Mesendoderm (in vitro differentiated cells): ENCODE measurements at regions not wholly inside any gene's neighbourhood (a gene's known extent, or its start where the extent isn't known, plus 50 kb on each side); places are given as distances from the start of the nearest gene placed in this dataset.

Experiments
- DNase-seq: peaks from one replicate; pipeline ENCODE4 v3.0.0; 2013
- H2AK5ac ChIP-seq: 2 replicates; pipeline ENCODE4 v1.6.1; 2013; ENCODE audit warnings: low read length, inconsistent platforms
- H2BK120ac ChIP-seq: 2 replicates; pipeline ENCODE4 v1.6.1; 2013; ENCODE audit warnings: low read depth, mild to moderate bottlenecking, low read length, moderate library complexity, mixed read lengths
- H2BK15ac ChIP-seq: replicated peaks from 2 replicates; pipeline ENCODE4 v1.6.1; 2013; ENCODE audit warnings: low read depth, mild to moderate bottlenecking, moderate library complexity
- H2BK5ac ChIP-seq: 2 replicates; pipeline ENCODE4 v1.6.1; 2013; ENCODE audit warnings: low read length, inconsistent platforms
- H3K18ac ChIP-seq: 2 replicates; pipeline ENCODE4 v1.6.1; 2013; ENCODE audit warnings: mild to moderate bottlenecking, low read length, mixed read lengths
- H3K23ac ChIP-seq: one replicate; pipeline ENCODE4 v1.6.1; 2013; ENCODE audit warnings: low read length
- H3K27ac ChIP-seq: 2 replicates; pipeline ENCODE4 v1.5.1; 2013; ENCODE audit warnings: low read depth, mild to moderate bottlenecking, inconsistent platforms, low read length, moderate library complexity
- H3K27me3 ChIP-seq: 2 replicates; pipeline ENCODE4 v1.6.1; 2013; ENCODE audit warnings: low read length, control low read depth, mild to moderate bottlenecking, inconsistent platforms; ENCODE audit not compliant: insufficient read depth, poor library complexity
- H3K36me3 ChIP-seq: 2 replicates; pipeline ENCODE4 v1.6.1; 2013; ENCODE audit warnings: low read length, inconsistent platforms; ENCODE audit not compliant: control insufficient read depth, insufficient read depth
- H3K4ac ChIP-seq: one replicate; pipeline ENCODE4 v1.6.1; 2013; ENCODE audit warnings: low read depth, mild to moderate bottlenecking, low read length, moderate library complexity
- H3K4me1 ChIP-seq: 2 replicates; pipeline ENCODE4 v1.6.1; 2013; ENCODE audit warnings: low read depth, low read length, inconsistent platforms; ENCODE audit not compliant: control insufficient read depth
- H3K4me2 ChIP-seq: 2 replicates; pipeline ENCODE4 v1.6.1; 2013; ENCODE audit warnings: low read length
- H3K4me3 ChIP-seq: 2 replicates; pipeline ENCODE4 v1.5.1; 2013; ENCODE audit warnings: mild to moderate bottlenecking, low read length
- H3K56ac ChIP-seq: one replicate; pipeline ENCODE4 v1.6.1; 2013; ENCODE audit warnings: low read length
- H3K79me1 ChIP-seq: 2 replicates; pipeline ENCODE4 v1.6.1; 2013; ENCODE audit warnings: low read length, inconsistent platforms
- H3K79me2 ChIP-seq: 2 replicates; pipeline ENCODE4 v1.6.1; 2013; ENCODE audit warnings: mild to moderate bottlenecking, low read length; ENCODE audit not compliant: control insufficient read depth, insufficient read depth
- H3K9ac ChIP-seq: 2 replicates; pipeline ENCODE4 v1.6.1; 2013; ENCODE audit warnings: low read length, inconsistent platforms
- H4K5ac ChIP-seq: one replicate; pipeline ENCODE4 v1.6.1; 2013; ENCODE audit warnings: low read length
- H4K8ac ChIP-seq: one replicate; pipeline ENCODE4 v1.6.1; 2013; ENCODE audit warnings: low read depth, mild to moderate bottlenecking, control low read depth, low read length, moderate library complexity
- WGBS: extraction: QIAGEN DNeasy Blood & Tissue Kit; methylation state at CpG from one replicate; pipeline ENCODE4 v1.1.7; 2013; ENCODE audit warnings: low lambda C conversion rate, missing lambda C conversion rate; ENCODE audit not compliant: insufficient coverage; ENCODE audit errors: extremely low coverage; 5-methylcytosine and 5-hydroxymethylcytosine counted together

GRCh38 chr16:5633845-5634440 is 536.3 kb upstream of the EEF2KMT start:
- Histone ChIP-seq H2AK5ac (no peak overlapping the region), H3K36me3 (no peaks in the 10 kb centered on the region), H2BK5ac (no peak overlapping the region), H3K4me2 (no peak overlapping the region), H3K4me1 (no peaks in the 10 kb centered on the region), H2BK120ac (no peak overlapping the region), H2BK15ac (no peak overlapping the region), H4K5ac (no peak overlapping the region), H3K4ac (no peak overlapping the region), H3K9ac (no peak overlapping the region), H3K27ac (no peak overlapping the region), H3K56ac (no peak overlapping the region), H3K79me2 (no peaks in the 10 kb centered on the region), H3K18ac (no peak overlapping the region), H3K4me3 (no peak overlapping the region), H3K23ac (no peak overlapping the region), H4K8ac (no peak overlapping the region), H3K79me1 (no peaks in the 10 kb centered on the region), H3K27me3 (no peaks in the 10 kb centered on the region)
- WGBS = no CpG with 5 or more reads among the region's 5 CpGs
- peak; percentile 65 for DNase-seq

GRCh38 chr16:5622234-5622884 is 524.8 kb upstream of the EEF2KMT start:
- no peaks in the 10 kb centered on the region for H3K79me1 ChIP-seq
- H3K4ac ChIP-seq = no peak overlapping the region
- H4K8ac ChIP-seq = no peak overlapping the region
- H3K36me3 ChIP-seq = no peaks in the 10 kb centered on the region
- no peak for DNase-seq
- H3K56ac ChIP-seq = no peak overlapping the region
- no peak overlapping the region for H4K5ac ChIP-seq
- H3K4me2 ChIP-seq = no peak overlapping the region
- no peak overlapping the region for H3K4me3 ChIP-seq
- no peak overlapping the region for H3K9ac ChIP-seq
- H3K27me3 ChIP-seq = no peaks in the 10 kb centered on the region
- H2AK5ac ChIP-seq = no peak overlapping the region
- no peaks in the 10 kb centered on the region for H3K79me2 ChIP-seq
- H3K18ac ChIP-seq = no peak overlapping the region
- H2BK5ac ChIP-seq = no peak overlapping the region
- no peak overlapping the region for H3K27ac ChIP-seq
- H2BK15ac ChIP-seq = no peak overlapping the region
- no peak overlapping the region for H2BK120ac ChIP-seq
- no CpG with 5 or more reads among the region's 9 CpGs for WGBS
- no peaks in the 10 kb centered on the region for H3K4me1 ChIP-seq
- no peak overlapping the region for H3K23ac ChIP-seq

- Histone ChIP-seq H3K9ac (no peak overlapping the region), H3K27me3 (no peaks in the 10 kb centered on the region), H2BK15ac (no peak overlapping the region), H4K8ac (no peak overlapping the region), H3K79me2 (no peaks in the 10 kb centered on the region), H2AK5ac (no peak overlapping the region), H3K23ac (no peak overlapping the region), H2BK5ac (no peak overlapping the region), H3K56ac (no peak overlapping the region), H4K5ac (no peak overlapping the region), H3K4ac (no peak overlapping the region), H3K4me2 (no peak overlapping the region), H2BK120ac (no peak overlapping the region), H3K18ac (no peak overlapping the region), H3K27ac (no peak overlapping the region), H3K36me3 (no peaks in the 10 kb centered on the region), H3K4me1 (no peaks in the 10 kb centered on the region), H3K79me1 (no peaks in the 10 kb centered on the region), H3K4me3 (no peak overlapping the region)
- DNase-seq = no peak
- no CpG with 5 or more reads among the region's 4 CpGs for WGBS
Observed at GRCh38 chr16:5621826-5622225, 524.2 kb upstream of the EEF2KMT start.

- Histone ChIP-seq H3K36me3 (no peaks in the 10 kb centered on the region), H3K79me1 (no peaks in the 10 kb centered on the region), H3K4me3 (no peak overlapping the region), H3K4me1 (no peaks in the 10 kb centered on the region), H4K5ac (no peak overlapping the region), H3K18ac (no peak overlapping the region), H3K9ac (no peak overlapping the region), H3K4ac (no peak overlapping the region), H2BK120ac (no peak overlapping the region), H3K27me3 (no peaks in the 10 kb centered on the region), H3K56ac (no peak overlapping the region), H3K4me2 (no peak overlapping the region), H3K79me2 (no peaks in the 10 kb centered on the region), H2BK15ac (no peak overlapping the region), H3K23ac (no peak overlapping the region), H2AK5ac (no peak overlapping the region), H3K27ac (no peak overlapping the region), H4K8ac (no peak overlapping the region), H2BK5ac (no peak overlapping the region)
- DNase-seq = peak; percentile 24
- no CpG with 5 or more reads among the region's 8 CpGs for WGBS
Observed at GRCh38 chr16:5619304-5619703, 521.7 kb upstream of the EEF2KMT start.

GRCh38 chr16:5616841-5617240 is 519.2 kb upstream of the EEF2KMT start:
- Histone ChIP-seq H2BK15ac (no peak overlapping the region), H3K27ac (no peak overlapping the region), H3K27me3 (no peaks in the 10 kb centered on the region), H3K79me1 (no peaks in the 10 kb centered on the region), H3K4me1 (no peaks in the 10 kb centered on the region), H3K4me3 (no peak overlapping the region), H4K8ac (no peak overlapping the region), H3K4ac (no peak overlapping the region), H3K79me2 (no peaks in the 10 kb centered on the region), H3K9ac (no peak overlapping the region), H2BK5ac (no peak overlapping the region), H4K5ac (no peak overlapping the region), H3K4me2 (no peak overlapping the region), H2AK5ac (no peak overlapping the region), H3K56ac (no peak overlapping the region), H3K18ac (no peak overlapping the region), H2BK120ac (no peak overlapping the region), H3K23ac (no peak overlapping the region), H3K36me3 (no peaks in the 10 kb centered on the region)
- WGBS = no CpG with 5 or more reads among the region's 6 CpGs
- DNase-seq = no peak
